SK-N-SH treated with all-trans-retinoic acid at 6 μM for 48 hours (cell line): ENCODE measurements at regions not wholly inside any gene's neighbourhood (a gene's known extent, or its start where the extent isn't known, plus 50 kb on each side); places are given as distances from the start of the nearest gene placed in this dataset.

ENCODE experiments used
- ATAC-seq: fragments of 200-7000 bp; cut with Tn5 transposase; 3 replicates; pipeline ENCODE4 v1.9.1; 2020; ENCODE audit warnings: mild to moderate bottlenecking, moderate library complexity
- ARNTL ChIP-seq: fragments of 450-650 bp; formaldehyde crosslinking; IDR thresholded peaks from 2 replicates; pipeline ENCODE4 v1.5.0; 2020; ENCODE audit warnings: low read depth, mild to moderate bottlenecking, moderate library complexity, borderline replicate concordance
- BACH2 ChIP-seq: fragments of 250-450 bp; sonication (Bioruptor Pico); IDR thresholded peaks from 2 replicates; pipeline ENCODE4 v1.9.0; 2021; ENCODE audit warnings: mild to moderate bottlenecking, borderline replicate concordance
- CSDC2 ChIP-seq: fragments of 250-450 bp; sonication (Bioruptor Pico); IDR thresholded peaks from 2 replicates; pipeline ENCODE4 v1.5.0; 2020; ENCODE audit warnings: mild to moderate bottlenecking, moderate library complexity
- CSRNP3 ChIP-seq: fragments of 250-450 bp; sonication (Bioruptor Pico); IDR thresholded peaks from 2 replicates; pipeline ENCODE4 v1.5.1; 2021; ENCODE audit warnings: mild to moderate bottlenecking, moderate library complexity
- ESRRG ChIP-seq: fragments of 250-450 bp; sonication (Bioruptor Pico); IDR thresholded peaks from 2 replicates; pipeline ENCODE4 v1.6.1; 2021; ENCODE audit warnings: mild to moderate bottlenecking
- GLIS3 ChIP-seq: fragments of 250-450 bp; sonication (Bioruptor Pico); IDR thresholded peaks from 2 replicates; pipeline ENCODE4 v1.5.0; 2020; ENCODE audit warnings: mild to moderate bottlenecking, moderate library complexity
- OSR1 ChIP-seq: fragments of 250-450 bp; sonication (Bioruptor Pico); IDR thresholded peaks from 2 replicates; pipeline ENCODE4 v1.8.0; 2022; ENCODE audit warnings: moderate library complexity, mild to moderate bottlenecking, inconsistent platforms
- PPARA ChIP-seq: fragments of 250-450 bp; sonication (Bioruptor Pico); IDR thresholded peaks from 2 replicates; pipeline ENCODE4 v1.5.0; 2020; ENCODE audit warnings: mild to moderate bottlenecking, borderline replicate concordance
- RARB ChIP-seq: fragments of 250-450 bp; sonication (Bioruptor Pico); IDR thresholded peaks from 2 replicates; pipeline ENCODE4 v1.8.0; 2021; ENCODE audit warnings: mild to moderate bottlenecking, moderate library complexity
- SNAI2 ChIP-seq: fragments of 250-450 bp; sonication (Bioruptor Pico); IDR thresholded peaks from 2 replicates; pipeline ENCODE4 v1.5.0; 2020; ENCODE audit warnings: mild to moderate bottlenecking, moderate library complexity
- TCF4 ChIP-seq: fragments of 250-450 bp; sonication (Bioruptor Pico); IDR thresholded peaks from 2 replicates; pipeline ENCODE4 v1.8.0; 2021; ENCODE audit warnings: mild to moderate bottlenecking, moderate library complexity, borderline replicate concordance
- TOX ChIP-seq: fragments of 250-450 bp; sonication (Bioruptor Pico); IDR thresholded peaks from 2 replicates; pipeline ENCODE4 v1.8.0; 2021; ENCODE audit warnings: mild to moderate bottlenecking, moderate library complexity, borderline replicate concordance
- ZC3H10 ChIP-seq: fragments of 250-450 bp; sonication (Bioruptor Pico); IDR thresholded peaks from 2 replicates; pipeline ENCODE4 v1.5.1; 2021; ENCODE audit warnings: mild to moderate bottlenecking, moderate library complexity
- ZFP3 ChIP-seq: fragments of 250-450 bp; sonication (Bioruptor Pico); IDR thresholded peaks from 2 replicates; pipeline ENCODE4 v1.5.0; 2020; ENCODE audit warnings: mild to moderate bottlenecking, moderate library complexity
- ZFP30 ChIP-seq: fragments of 450-650 bp; formaldehyde crosslinking; IDR thresholded peaks from 2 replicates; pipeline ENCODE4 v1.5.0; 2022; ENCODE audit warnings: mild to moderate bottlenecking, moderate library complexity
- ZNF565 ChIP-seq: fragments of 450-650 bp; formaldehyde crosslinking; conservative IDR thresholded peaks from 2 replicates; pipeline ENCODE4 v1.5.0; 2020; ENCODE audit warnings: low read depth, mild to moderate bottlenecking, moderate library complexity
- ZNF70 ChIP-seq: fragments of 450-650 bp; formaldehyde crosslinking; IDR thresholded peaks from 2 replicates; pipeline ENCODE4 v1.5.0; 2020; ENCODE audit warnings: mild to moderate bottlenecking, moderate library complexity
- ZNF8 ChIP-seq: fragments of 450-650 bp; formaldehyde crosslinking; IDR thresholded peaks from 2 replicates; pipeline ENCODE4 v1.5.0; 2020; ENCODE audit warnings: mild to moderate bottlenecking, moderate library complexity
- TF ChIP-seq, protein P1 (sequence below): fragments of 250-450 bp; sonication (Bioruptor Pico); IDR thresholded peaks from 2 replicates; pipeline ENCODE4 v1.5.1; 2020; ENCODE audit warnings: low read depth, mild to moderate bottlenecking, moderate library complexity
- TF ChIP-seq, protein P2 (sequence below): fragments of 250-450 bp; sonication (Bioruptor Pico); IDR thresholded peaks from 2 replicates; pipeline ENCODE4 v1.8.0; 2020; ENCODE audit warnings: mild to moderate bottlenecking, moderate library complexity, borderline replicate concordance
- TF ChIP-seq, protein P3 (sequence below): fragments of 250-450 bp; sonication (Bioruptor Pico); IDR thresholded peaks from 2 replicates; pipeline ENCODE4 v1.5.0; 2020; ENCODE audit warnings: mild to moderate bottlenecking, moderate library complexity

DNA sequence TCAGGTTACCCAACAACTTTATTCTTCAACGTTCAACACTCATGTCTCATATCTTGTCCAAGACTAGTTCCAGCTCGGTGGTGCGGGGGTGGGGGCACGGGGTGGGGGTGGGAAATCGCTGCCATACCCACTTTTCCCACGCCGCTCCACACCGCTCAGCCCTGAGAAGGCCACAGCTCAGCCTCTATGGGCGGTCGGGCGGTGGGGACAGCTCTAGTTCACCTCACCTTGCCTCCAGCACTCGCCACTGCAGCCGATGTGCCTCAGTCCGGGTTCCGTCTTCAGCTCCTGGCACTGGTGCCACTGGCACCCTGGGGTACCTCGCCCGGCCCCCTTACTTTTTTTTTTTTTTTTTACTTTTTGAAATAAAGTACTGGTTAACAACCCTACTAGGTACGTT lies 522.2 kb downstream of the PCDH19 start:
- ATAC-seq: no peak
- TF ChIP-seq ZFP3: no peak
- TF ChIP-seq TCF4 (CRISPR knock-in tag): no peak
- TF ChIP-seq ZNF565 (CRISPR knock-in tag): no peak
- TF ChIP-seq SNAI2 (CRISPR knock-in tag): no peak
- TF ChIP-seq BACH2 (CRISPR knock-in tag): no peak
- TF ChIP-seq GLIS3 (CRISPR knock-in tag): no peak

DNA sequence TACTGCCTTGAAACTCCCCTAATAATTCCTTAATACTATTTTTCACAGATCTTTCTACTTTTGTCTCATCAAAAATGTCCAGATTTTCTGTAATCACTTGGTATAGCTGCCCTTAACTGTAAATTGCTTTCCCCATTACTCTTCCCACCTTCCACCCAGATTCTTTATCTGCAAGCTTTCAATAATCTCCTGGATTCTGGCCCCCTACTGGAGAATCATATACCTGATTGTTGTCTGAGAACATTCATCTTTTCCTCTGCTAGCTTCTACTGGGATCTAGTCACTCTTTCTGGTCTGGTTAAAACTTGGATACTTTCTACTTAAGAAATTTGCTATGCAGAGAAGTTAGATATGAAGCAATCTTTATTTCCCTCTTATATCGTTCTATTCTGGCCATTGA lies 552.6 kb downstream of the PCDH19 start:
- TF ChIP-seq TCF4 (CRISPR knock-in tag) (no peak), PPARA (CRISPR knock-in tag) (no peak), ZFP30 (CRISPR knock-in tag) (no peak), ZC3H10 (CRISPR knock-in tag) (no peak), ESRRG (no peak), CSDC2 (no peak), SNAI2 (CRISPR knock-in tag) (no peak)
- TF ChIP-seq, protein P1, sequence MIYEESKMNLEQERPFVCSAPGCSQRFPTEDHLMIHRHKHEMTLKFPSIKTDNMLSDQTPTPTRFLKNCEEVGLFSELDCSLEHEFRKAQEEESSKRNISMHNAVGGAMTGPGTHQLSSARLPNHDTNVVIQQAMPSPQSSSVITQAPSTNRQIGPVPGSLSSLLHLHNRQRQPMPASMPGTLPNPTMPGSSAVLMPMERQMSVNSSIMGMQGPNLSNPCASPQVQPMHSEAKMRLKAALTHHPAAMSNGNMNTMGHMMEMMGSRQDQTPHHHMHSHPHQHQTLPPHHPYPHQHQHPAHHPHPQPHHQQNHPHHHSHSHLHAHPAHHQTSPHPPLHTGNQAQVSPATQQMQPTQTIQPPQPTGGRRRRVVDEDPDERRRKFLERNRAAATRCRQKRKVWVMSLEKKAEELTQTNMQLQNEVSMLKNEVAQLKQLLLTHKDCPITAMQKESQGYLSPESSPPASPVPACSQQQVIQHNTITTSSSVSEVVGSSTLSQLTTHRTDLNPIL (CRISPR knock-in tag): no peak
- TF ChIP-seq, all 23 proteins: peak for 0
- ATAC-seq: no peak

DNA sequence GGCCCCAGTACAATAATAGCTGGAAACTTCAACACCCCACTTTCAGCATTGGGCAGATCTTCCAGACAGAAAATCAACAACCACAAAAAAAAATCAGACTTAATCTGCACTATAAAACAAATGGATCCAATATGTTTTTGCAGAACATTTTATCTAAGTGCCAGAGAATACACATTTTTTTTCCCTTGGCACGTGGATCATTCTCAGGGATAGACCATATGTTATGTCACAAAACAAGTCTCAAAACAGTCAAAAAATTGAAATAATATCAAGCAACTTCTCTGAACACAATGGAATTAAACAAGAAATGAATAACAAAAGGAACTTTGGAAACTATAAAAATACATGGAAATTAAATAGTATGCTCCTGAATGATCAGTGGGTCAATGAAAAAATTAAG lies 576.3 kb downstream of the PCDH19 start:
- no peak for TF ChIP-seq ZNF565 (CRISPR knock-in tag)
- no peak for TF ChIP-seq OSR1 (CRISPR knock-in tag)
- ATAC-seq: no peak

- ATAC-seq: no peak
- TF ChIP-seq ZNF70 (CRISPR knock-in tag) (no peak), ZFP3 (no peak), ZNF8 (CRISPR knock-in tag) (no peak), SNAI2 (CRISPR knock-in tag) (no peak), ZC3H10 (CRISPR knock-in tag) (no peak), PPARA (CRISPR knock-in tag) (no peak), ARNTL (CRISPR knock-in tag) (no peak), BACH2 (CRISPR knock-in tag) (no peak), TOX (no peak), GLIS3 (CRISPR knock-in tag) (no peak), TCF4 (CRISPR knock-in tag) (no peak), CSRNP3 (CRISPR knock-in tag) (no peak), OSR1 (CRISPR knock-in tag) (no peak), CSDC2 (no peak)
- TF ChIP-seq, protein P2, sequence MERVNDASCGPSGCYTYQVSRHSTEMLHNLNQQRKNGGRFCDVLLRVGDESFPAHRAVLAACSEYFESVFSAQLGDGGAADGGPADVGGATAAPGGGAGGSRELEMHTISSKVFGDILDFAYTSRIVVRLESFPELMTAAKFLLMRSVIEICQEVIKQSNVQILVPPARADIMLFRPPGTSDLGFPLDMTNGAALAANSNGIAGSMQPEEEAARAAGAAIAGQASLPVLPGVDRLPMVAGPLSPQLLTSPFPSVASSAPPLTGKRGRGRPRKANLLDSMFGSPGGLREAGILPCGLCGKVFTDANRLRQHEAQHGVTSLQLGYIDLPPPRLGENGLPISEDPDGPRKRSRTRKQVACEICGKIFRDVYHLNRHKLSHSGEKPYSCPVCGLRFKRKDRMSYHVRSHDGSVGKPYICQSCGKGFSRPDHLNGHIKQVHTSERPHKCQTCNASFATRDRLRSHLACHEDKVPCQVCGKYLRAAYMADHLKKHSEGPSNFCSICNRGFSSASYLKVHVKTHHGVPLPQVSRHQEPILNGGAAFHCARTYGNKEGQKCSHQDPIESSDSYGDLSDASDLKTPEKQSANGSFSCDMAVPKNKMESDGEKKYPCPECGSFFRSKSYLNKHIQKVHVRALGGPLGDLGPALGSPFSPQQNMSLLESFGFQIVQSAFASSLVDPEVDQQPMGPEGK (CRISPR knock-in tag): no peak
- TF ChIP-seq, protein P1 (CRISPR knock-in tag): no peak
Measured at GRCh38 chrX:99820197-99820596, 589.9 kb downstream of the PCDH19 start.

DNA sequence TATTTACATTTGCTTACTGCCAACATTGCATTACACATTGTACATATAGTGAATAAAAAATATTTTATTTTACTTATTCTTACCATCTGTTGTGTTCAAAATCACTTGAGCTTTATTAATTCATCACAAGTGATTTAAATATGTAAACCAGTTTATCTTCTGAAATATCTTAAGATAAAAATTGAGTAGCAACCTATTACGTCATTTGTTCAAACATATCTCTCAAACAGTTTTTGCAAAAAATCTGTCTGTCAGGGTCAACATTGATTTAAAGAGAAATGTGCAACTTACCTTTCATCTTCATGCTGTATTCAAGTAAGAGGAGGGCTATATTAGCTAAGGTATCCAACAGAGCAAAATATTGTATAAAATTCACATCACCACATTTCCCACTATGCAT lies 610.1 kb downstream of the PCDH19 start:
- ATAC-seq: no peak
- TF ChIP-seq TOX (no peak), OSR1 (CRISPR knock-in tag) (no peak), ZNF70 (CRISPR knock-in tag) (no peak), GLIS3 (CRISPR knock-in tag) (no peak), ZFP3 (no peak), ZC3H10 (CRISPR knock-in tag) (no peak), ZFP30 (CRISPR knock-in tag) (no peak), RARB (CRISPR knock-in tag) (no peak), TCF4 (CRISPR knock-in tag) (no peak), CSDC2 (no peak), ZNF8 (CRISPR knock-in tag) (no peak), ZNF565 (CRISPR knock-in tag) (no peak), ESRRG (no peak), SNAI2 (CRISPR knock-in tag) (no peak)
- TF ChIP-seq, protein P1 (CRISPR knock-in tag): no peak
- TF ChIP-seq, protein P3, sequence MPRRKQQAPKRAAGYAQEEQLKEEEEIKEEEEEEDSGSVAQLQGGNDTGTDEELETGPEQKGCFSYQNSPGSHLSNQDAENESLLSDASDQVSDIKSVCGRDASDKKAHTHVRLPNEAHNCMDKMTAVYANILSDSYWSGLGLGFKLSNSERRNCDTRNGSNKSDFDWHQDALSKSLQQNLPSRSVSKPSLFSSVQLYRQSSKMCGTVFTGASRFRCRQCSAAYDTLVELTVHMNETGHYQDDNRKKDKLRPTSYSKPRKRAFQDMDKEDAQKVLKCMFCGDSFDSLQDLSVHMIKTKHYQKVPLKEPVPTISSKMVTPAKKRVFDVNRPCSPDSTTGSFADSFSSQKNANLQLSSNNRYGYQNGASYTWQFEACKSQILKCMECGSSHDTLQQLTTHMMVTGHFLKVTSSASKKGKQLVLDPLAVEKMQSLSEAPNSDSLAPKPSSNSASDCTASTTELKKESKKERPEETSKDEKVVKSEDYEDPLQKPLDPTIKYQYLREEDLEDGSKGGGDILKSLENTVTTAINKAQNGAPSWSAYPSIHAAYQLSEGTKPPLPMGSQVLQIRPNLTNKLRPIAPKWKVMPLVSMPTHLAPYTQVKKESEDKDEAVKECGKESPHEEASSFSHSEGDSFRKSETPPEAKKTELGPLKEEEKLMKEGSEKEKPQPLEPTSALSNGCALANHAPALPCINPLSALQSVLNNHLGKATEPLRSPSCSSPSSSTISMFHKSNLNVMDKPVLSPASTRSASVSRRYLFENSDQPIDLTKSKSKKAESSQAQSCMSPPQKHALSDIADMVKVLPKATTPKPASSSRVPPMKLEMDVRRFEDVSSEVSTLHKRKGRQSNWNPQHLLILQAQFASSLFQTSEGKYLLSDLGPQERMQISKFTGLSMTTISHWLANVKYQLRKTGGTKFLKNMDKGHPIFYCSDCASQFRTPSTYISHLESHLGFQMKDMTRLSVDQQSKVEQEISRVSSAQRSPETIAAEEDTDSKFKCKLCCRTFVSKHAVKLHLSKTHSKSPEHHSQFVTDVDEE (CRISPR knock-in tag): no peak
